ENCODE measurements at regions not wholly inside any gene's neighbourhood (a gene's known extent, or its start where the extent isn't known, plus 50 kb on each side); places are given as distances from the start of the nearest gene placed in this dataset.

DNA sequence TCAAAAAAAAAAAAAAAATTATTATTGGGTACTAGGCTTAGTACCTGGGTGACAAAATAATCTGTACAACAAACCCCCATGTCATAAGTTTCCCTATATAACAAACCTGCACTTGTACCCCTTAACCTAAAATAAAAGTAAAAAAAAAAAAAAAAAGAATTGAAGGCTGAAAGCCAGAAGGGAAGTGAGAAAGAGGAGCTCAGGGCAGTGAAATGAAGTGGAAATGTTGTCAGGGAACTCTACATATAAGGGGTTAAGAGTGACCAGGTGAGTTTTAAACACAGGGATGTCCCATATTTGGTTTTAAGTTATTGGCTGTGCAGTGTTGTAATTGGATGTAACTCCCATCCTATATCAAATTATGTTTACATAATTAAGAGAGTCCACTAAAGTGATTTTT lies 85.7 kb upstream of the ABCD3 start:
- TF ChIP-seq POLR2AphosphoS5 (IDR thresholded peaks at IDR 0.05) (no peak), EP300 (IDR thresholded peaks at IDR 0.05) (no peak), POLR2A (IDR thresholded peaks at IDR 0.05) (no peak)
- TF ChIP-seq, protein P1, sequence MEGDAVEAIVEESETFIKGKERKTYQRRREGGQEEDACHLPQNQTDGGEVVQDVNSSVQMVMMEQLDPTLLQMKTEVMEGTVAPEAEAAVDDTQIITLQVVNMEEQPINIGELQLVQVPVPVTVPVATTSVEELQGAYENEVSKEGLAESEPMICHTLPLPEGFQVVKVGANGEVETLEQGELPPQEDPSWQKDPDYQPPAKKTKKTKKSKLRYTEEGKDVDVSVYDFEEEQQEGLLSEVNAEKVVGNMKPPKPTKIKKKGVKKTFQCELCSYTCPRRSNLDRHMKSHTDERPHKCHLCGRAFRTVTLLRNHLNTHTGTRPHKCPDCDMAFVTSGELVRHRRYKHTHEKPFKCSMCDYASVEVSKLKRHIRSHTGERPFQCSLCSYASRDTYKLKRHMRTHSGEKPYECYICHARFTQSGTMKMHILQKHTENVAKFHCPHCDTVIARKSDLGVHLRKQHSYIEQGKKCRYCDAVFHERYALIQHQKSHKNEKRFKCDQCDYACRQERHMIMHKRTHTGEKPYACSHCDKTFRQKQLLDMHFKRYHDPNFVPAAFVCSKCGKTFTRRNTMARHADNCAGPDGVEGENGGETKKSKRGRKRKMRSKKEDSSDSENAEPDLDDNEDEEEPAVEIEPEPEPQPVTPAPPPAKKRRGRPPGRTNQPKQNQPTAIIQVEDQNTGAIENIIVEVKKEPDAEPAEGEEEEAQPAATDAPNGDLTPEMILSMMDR (IDR thresholded peaks at IDR 0.05) = no peak
- DNase-seq (ENCODE audit: low spot score in 2 of 2) = no peak
- H3K36me3 ChIP-seq = no peaks in the 10 kb centered on the region
- no peak overlapping the region for H3K4me3 ChIP-seq
- H3K4me1 ChIP-seq = peaks cover 13% of the 10 kb centered on the region
- no peaks in the 10 kb centered on the region for H3K9me3 ChIP-seq
- no peaks in the 10 kb centered on the region for H3K27me3 ChIP-seq
- H3K27ac ChIP-seq = no peak overlapping the region

DNA sequence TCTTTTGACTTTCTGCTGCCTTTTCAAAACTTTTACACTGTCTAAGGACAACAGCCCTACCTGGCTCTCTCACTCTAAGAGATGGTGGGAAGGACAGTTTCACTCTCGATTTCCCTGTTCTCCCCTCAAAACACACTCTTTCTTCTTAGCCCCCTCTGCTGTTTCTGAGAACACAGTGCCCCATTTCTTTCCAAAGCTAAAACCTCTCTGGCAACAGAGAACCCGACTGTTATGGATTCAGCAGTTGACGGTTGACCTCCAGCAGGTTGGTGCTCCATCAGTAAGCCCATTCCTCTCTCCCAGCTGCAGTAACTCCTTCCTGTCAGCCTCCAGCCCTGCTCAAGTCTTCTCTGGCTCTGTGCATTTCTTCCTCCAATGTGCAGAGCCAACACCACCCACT lies 88.2 kb upstream of the ABCD3 start:
- Histone ChIP-seq H3K4me1 (peaks cover 29% of the 10 kb centered on the region), H3K27ac (no peak overlapping the region), H3K9me3 (no peaks in the 10 kb centered on the region), H3K27me3 (no peaks in the 10 kb centered on the region), H3K4me3 (no peak overlapping the region), H3K36me3 (no peaks in the 10 kb centered on the region)
- WGBS = 35% methylated on average over 3 of the region's 3 CpGs
- TF ChIP-seq EP300 (IDR thresholded peaks at IDR 0.05) = no peak
- TF ChIP-seq, protein P1 (IDR thresholded peaks at IDR 0.05) = no peak
- no peak for TF ChIP-seq POLR2A (IDR thresholded peaks at IDR 0.05)
- no peak for TF ChIP-seq POLR2AphosphoS5 (IDR thresholded peaks at IDR 0.05)
- no peak for DNase-seq (ENCODE audit: low spot score in 2 of 2)

DNA sequence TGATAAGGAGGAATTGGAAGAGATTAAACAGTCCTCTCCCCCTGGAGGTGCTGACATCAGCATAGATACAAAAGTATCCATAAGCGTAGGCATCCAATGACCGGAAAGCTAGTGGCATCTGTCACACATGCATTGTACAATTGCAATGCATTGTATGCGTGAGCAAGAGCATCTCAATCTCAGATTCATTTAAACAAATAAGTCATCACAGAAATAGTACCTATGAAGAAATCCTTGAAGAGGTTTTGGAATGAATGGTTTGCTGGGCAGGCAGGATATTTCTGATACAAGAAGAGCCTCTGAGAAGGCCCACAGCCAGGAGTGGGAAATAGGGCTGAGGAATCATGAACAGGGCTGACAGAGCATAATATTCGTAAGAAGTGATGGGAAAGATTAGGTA lies 88.9 kb upstream of the ABCD3 start:
- Histone ChIP-seq H3K9me3 (no peaks in the 10 kb centered on the region), H3K4me1 (peaks cover 35% of the 10 kb centered on the region), H3K4me3 (no peak overlapping the region), H3K36me3 (no peaks in the 10 kb centered on the region), H3K27me3 (no peaks in the 10 kb centered on the region), H3K27ac (no peak overlapping the region)
- WGBS = 91% methylated on average over 4 of the region's 4 CpGs
- DNase-seq (ENCODE audit: low spot score in 2 of 2) = no peak
- TF ChIP-seq EP300 (IDR thresholded peaks at IDR 0.05) = no peak
- no peak for TF ChIP-seq POLR2A (IDR thresholded peaks at IDR 0.05)
- TF ChIP-seq, protein P1 (IDR thresholded peaks at IDR 0.05) = no peak
- no peak for TF ChIP-seq POLR2AphosphoS5 (IDR thresholded peaks at IDR 0.05)

DNA sequence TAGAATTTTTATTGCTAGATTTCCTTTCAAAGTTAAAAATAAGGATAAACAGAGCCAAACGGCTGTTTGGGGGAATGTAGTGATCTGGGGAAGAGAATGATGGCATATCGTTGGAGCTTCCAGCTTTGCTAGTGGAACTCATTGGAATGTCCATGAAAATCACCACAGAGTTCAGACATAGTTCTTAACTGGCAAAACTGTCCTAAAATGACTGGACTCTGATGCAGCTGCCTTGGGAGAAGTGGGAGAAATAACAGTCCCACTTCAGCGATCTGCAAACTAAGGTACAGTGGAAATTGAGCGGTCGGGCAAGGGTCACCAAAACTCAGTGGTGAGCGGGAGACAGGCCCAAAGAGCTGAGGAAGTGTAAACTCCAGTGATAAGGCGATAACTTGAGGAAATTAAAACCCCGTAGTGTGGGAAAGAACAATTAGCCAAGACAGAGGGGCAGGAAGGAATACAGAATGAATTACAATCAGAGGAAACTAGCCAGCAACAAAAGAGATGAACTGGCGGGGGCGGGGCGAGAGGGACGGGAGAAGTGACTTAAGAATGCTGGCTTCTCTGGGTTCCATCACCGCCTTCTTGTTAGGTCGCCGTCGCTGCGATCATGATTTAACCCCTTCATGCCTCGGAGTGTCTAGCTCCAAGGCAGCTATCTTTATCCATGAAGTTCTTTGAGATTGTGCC lies 89.8 kb upstream of the ARHGAP29 start:
- TF ChIP-seq POLR2A (IDR thresholded peaks at IDR 0.05) = no peak
- no peak for TF ChIP-seq POLR2AphosphoS5 (IDR thresholded peaks at IDR 0.05)
- TF ChIP-seq EP300 (IDR thresholded peaks at IDR 0.05) = no peak
- TF ChIP-seq, protein P1 (IDR thresholded peaks at IDR 0.05) = no peak
- Histone ChIP-seq H3K4me1 (peaks cover 40% of the 10 kb centered on the region), H3K36me3 (no peaks in the 10 kb centered on the region), H3K27ac (peak overlapping the region; percentile 58), H3K9me3 (no peaks in the 10 kb centered on the region), H3K27me3 (no peaks in the 10 kb centered on the region), H3K4me3 (no peak overlapping the region)
- 28% methylated on average over 18 of the region's 18 CpGs for WGBS
- DNase-seq (ENCODE audit: low spot score in 2 of 2) = peak; percentile 79 to 87

DNA sequence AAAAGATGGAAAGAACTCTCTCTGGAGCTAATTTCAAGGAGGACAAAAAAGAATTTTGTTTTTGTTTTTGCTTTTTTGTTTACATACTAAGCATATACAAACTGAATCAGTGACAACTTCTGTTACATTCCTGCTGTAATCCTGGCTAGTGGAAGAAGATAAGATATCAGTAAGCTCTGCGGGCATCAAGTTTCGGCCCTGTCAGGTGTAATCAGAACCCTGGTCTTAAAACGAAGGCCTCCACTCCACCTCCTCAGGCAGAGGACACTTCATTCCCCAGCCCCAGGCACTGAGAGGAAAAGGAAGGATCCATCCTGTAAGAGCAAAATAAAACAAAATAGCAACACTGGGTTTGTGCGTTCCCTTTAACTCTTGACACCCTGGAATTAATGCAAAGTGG lies 88.9 kb upstream of the ARHGAP29 start:
- Histone ChIP-seq H3K27ac (peak overlapping the region; percentile 58), H3K36me3 (no peaks in the 10 kb centered on the region), H3K9me3 (no peaks in the 10 kb centered on the region), H3K4me1 (peaks cover 40% of the 10 kb centered on the region), H3K4me3 (no peak overlapping the region), H3K27me3 (no peaks in the 10 kb centered on the region)
- 46% methylated on average over 4 of the region's 4 CpGs for WGBS
- no peak for TF ChIP-seq POLR2AphosphoS5 (IDR thresholded peaks at IDR 0.05)
- TF ChIP-seq EP300 (IDR thresholded peaks at IDR 0.05) = no peak
- TF ChIP-seq, protein P1 (IDR thresholded peaks at IDR 0.05) = no peak
- TF ChIP-seq POLR2A (IDR thresholded peaks at IDR 0.05) = no peak
- DNase-seq (ENCODE audit: low spot score in 2 of 2) = no peak

Measured in suprapubic skin (tissue), 4 donors.